ENCODE measurements at regions not wholly inside any gene's neighbourhood (a gene's known extent, or its start where the extent isn't known, plus 50 kb on each side); places are given as distances from the start of the nearest gene placed in this dataset.
"Not testable (repeated sequence)": the region's sequence is repeated elsewhere in the genome, so short reads cannot be mapped to it uniquely, and the experiment has no call there.

- no peak for DNase-seq (ENCODE audit: low read depth in 2 of 3, low spot score in 1 of 3)
Observed at GRCh38 chr3:16072420-16073110, 101.9 kb upstream of the GALNT15 start.

- DNase-seq (ENCODE audit: low read depth in 2 of 3, low spot score in 1 of 3): no peak
Observed at GRCh38 chr3:16073203-16073602, 101.3 kb upstream of the GALNT15 start.

GRCh38 chr3:16073990-16074671, 100.3 kb upstream of the GALNT15 start:
- not testable (repeated sequence) for DNase-seq (ENCODE audit: low read depth in 2 of 3, low spot score in 1 of 3)

GRCh38 chr3:16075647-16076046, 98.8 kb upstream of the GALNT15 start:
- DNase-seq (ENCODE audit: low read depth in 2 of 3, low spot score in 1 of 3): no peak

GRCh38 chr3:16076564-16076963, 97.9 kb upstream of the GALNT15 start:
- DNase-seq (ENCODE audit: low read depth in 2 of 3, low spot score in 1 of 3): no peak

- DNase-seq (ENCODE audit: low read depth in 2 of 3, low spot score in 1 of 3): not testable (repeated sequence)
Observed at GRCh38 chr3:16077146-16077545, 97.3 kb upstream of the GALNT15 start.

GRCh38 chr3:16077681-16078080, 96.8 kb upstream of the GALNT15 start:
- DNase-seq (ENCODE audit: low read depth in 2 of 3, low spot score in 1 of 3): not testable (repeated sequence)

- no peak for DNase-seq (ENCODE audit: low read depth in 2 of 3, low spot score in 1 of 3)
Observed at GRCh38 chr3:16079519-16079918, 95.0 kb upstream of the GALNT15 start.

GRCh38 chr3:16081661-16082060, 92.8 kb upstream of the GALNT15 start:
- no peak for DNase-seq (ENCODE audit: low read depth in 2 of 3, low spot score in 1 of 3)

GRCh38 chr3:16084887-16085286, 89.6 kb upstream of the GALNT15 start:
- DNase-seq (ENCODE audit: low read depth in 2 of 3, low spot score in 1 of 3): no peak

GRCh38 chr3:16085410-16085809, 89.1 kb upstream of the GALNT15 start:
- DNase-seq (ENCODE audit: low read depth in 2 of 3, low spot score in 1 of 3): no peak

- no peak for DNase-seq (ENCODE audit: low read depth in 2 of 3, low spot score in 1 of 3)
Observed at GRCh38 chr3:16085884-16086608, 88.4 kb upstream of the GALNT15 start.

GRCh38 chr3:16086690-16087089, 87.8 kb upstream of the GALNT15 start:
- no peak for DNase-seq (ENCODE audit: low read depth in 2 of 3, low spot score in 1 of 3)

GRCh38 chr3:16088496-16088895, 86.0 kb upstream of the GALNT15 start:
- no peak for DNase-seq (ENCODE audit: low read depth in 2 of 3, low spot score in 1 of 3)

GRCh38 chr3:16089521-16089920, 85.0 kb upstream of the GALNT15 start:
- DNase-seq (ENCODE audit: low read depth in 2 of 3, low spot score in 1 of 3): no peak

GRCh38 chr3:16090024-16090423, 84.5 kb upstream of the GALNT15 start:
- DNase-seq (ENCODE audit: low read depth in 2 of 3, low spot score in 1 of 3): no peak

GRCh38 chr3:16090706-16091105, 83.8 kb upstream of the GALNT15 start:
- DNase-seq (ENCODE audit: low read depth in 2 of 3, low spot score in 1 of 3): no peak

- no peak for DNase-seq (ENCODE audit: low read depth in 2 of 3, low spot score in 1 of 3)
Observed at GRCh38 chr3:16092923-16093322, 81.6 kb upstream of the GALNT15 start.

GRCh38 chr3:16101295-16102186, 72.9 kb upstream of the GALNT15 start:
- DNase-seq (ENCODE audit: low read depth in 2 of 3, low spot score in 1 of 3): no peak

GRCh38 chr3:16102187-16102561, 72.3 kb upstream of the GALNT15 start:
- DNase-seq (ENCODE audit: low read depth in 2 of 3, low spot score in 1 of 3): no peak

- DNase-seq (ENCODE audit: low read depth in 2 of 3, low spot score in 1 of 3): no peak
Observed at GRCh38 chr3:16102905-16103364, 71.5 kb upstream of the GALNT15 start.

All from stimulated activated CD4-positive, alpha-beta T cell treated with anti-CD3 and anti-CD28 coated beads, Interleukin-12 subunit alpha, Interleukin-12 subunit beta, amount 100 ng/mL, for 48 hours (primary cell).